ENCODE measurements at regions not wholly inside any gene's neighbourhood (a gene's known extent, or its start where the extent isn't known, plus 50 kb on each side); places are given as distances from the start of the nearest gene placed in this dataset.

GRCh38 chr10:70950037-70950436, 61.7 kb upstream of the PCBD1 start:
- TF ChIP-seq CTCF (tag by site-specific recombination; IDR thresholded peaks at IDR 0.05) (no peak), PATZ1 (tag by site-specific recombination; IDR thresholded peaks at IDR 0.05) (no peak), ZNF501 (tag by site-specific recombination; IDR thresholded peaks at IDR 0.05) (no peak), GLI2 (tag by site-specific recombination; IDR thresholded peaks at IDR 0.05; ENCODE audit: borderline replicate concordance, low read depth) (no peak), KLF8 (tag by site-specific recombination; IDR thresholded peaks at IDR 0.05) (no peak), ZNF585B (tag by site-specific recombination; IDR thresholded peaks at IDR 0.05) (no peak), ZNF530 (tag by site-specific recombination; IDR thresholded peaks at IDR 0.05; ENCODE audit: low read depth) (no peak), ELK4 (IDR thresholded peaks at IDR 0.05; ENCODE audit: borderline replicate concordance, low read depth, low read length) (no peak), TRIM28 (IDR thresholded peaks at IDR 0.05; ENCODE audit: borderline replicate concordance, low read length) (no peak)

Measured in HEK293 (cell line).